Neural cell (in vitro differentiated cells): ENCODE measurements at regions not wholly inside any gene's neighbourhood (a gene's known extent, or its start where the extent isn't known, plus 50 kb on each side); places are given as distances from the start of the nearest gene placed in this dataset.

ENCODE experiments used
- H2AFZ ChIP-seq: fragments of 200-600, 300-800 bp; sonication (generic), shearing (Covaris generic); 2 replicates; pipeline ENCODE4 v1.6.0; 2014; ENCODE audit warnings: low read depth, mild to moderate bottlenecking, antibody characterized with exemption, low read length, moderate library complexity
- H3F3A ChIP-seq: fragments of 200-600 bp; shearing (Covaris generic); 2 replicates; pipeline ENCODE4 v1.6.1; 2016; ENCODE audit warnings: mild to moderate bottlenecking, moderate library complexity, mixed read lengths, antibody characterized with exemption, low read length; ENCODE audit not compliant: insufficient read depth, poor library complexity, severe bottlenecking
- H3K27ac ChIP-seq: fragments of 200-600, 300-800 bp; sonication (generic), shearing (Covaris generic); 2 replicates; pipeline ENCODE4 v1.5.1; 2014; ENCODE audit warnings: mild to moderate bottlenecking, low read length, moderate library complexity
- H3K27me3 ChIP-seq: fragments of 300-800, 200-600 bp; sonication (generic), shearing (Covaris generic); 2 replicates; pipeline ENCODE4 v1.6.0; 2014; ENCODE audit warnings: mild to moderate bottlenecking, low read depth, low read length, moderate library complexity; ENCODE audit not compliant: insufficient read depth
- H3K36me3 ChIP-seq: fragments of 300-800, 200-600 bp; sonication (generic), shearing (Covaris generic); 2 replicates; pipeline ENCODE4 v1.5.1; 2014; ENCODE audit warnings: mild to moderate bottlenecking, antibody characterized with exemption, low read length, moderate library complexity; ENCODE audit not compliant: insufficient read depth
- H3K4me2 ChIP-seq: fragments of 300-800, 200-600 bp; sonication (generic), shearing (Covaris generic); 2 replicates; pipeline ENCODE4 v1.6.0; 2014; ENCODE audit warnings: mild to moderate bottlenecking, low read length
- H3K4me3 ChIP-seq: fragments of 300-800, 200-600 bp; sonication (generic), shearing (Covaris generic); 2 replicates; pipeline ENCODE4 v1.5.1; 2014; ENCODE audit warnings: mild to moderate bottlenecking, low read length, moderate library complexity
- H3K79me2 ChIP-seq: fragments of 200-600 bp; shearing (Covaris generic); replicated peaks from 2 replicates; pipeline ENCODE4 v1.6.0; 2014; ENCODE audit warnings: mild to moderate bottlenecking, low read length, moderate library complexity; ENCODE audit not compliant: insufficient read depth
- H3K9ac ChIP-seq: fragments of 300-800, 200-600 bp; sonication (generic), shearing (Covaris generic); 2 replicates; pipeline ENCODE4 v1.6.1; 2016; ENCODE audit warnings: mild to moderate bottlenecking, low read length, mixed read lengths
- H3K9me2 ChIP-seq: fragments of 200-600 bp; shearing (Covaris generic); 2 replicates; pipeline ENCODE4 v1.6.1; 2016; ENCODE audit warnings: mild to moderate bottlenecking, low read length, mixed read lengths; ENCODE audit not compliant: insufficient read depth
- H3K9me3 ChIP-seq: fragments of 200-600, 300-800 bp; sonication (generic), shearing (Covaris generic); 2 replicates; pipeline ENCODE4 v1.6.1; 2016; ENCODE audit warnings: mild to moderate bottlenecking, mixed run types, low read length, moderate library complexity, mixed read lengths
- H4K20me1 ChIP-seq: fragments of 200-600 bp; shearing (Covaris generic); 2 replicates; pipeline ENCODE4 v1.6.1; 2016; ENCODE audit warnings: mild to moderate bottlenecking, mixed run types; ENCODE audit not compliant: insufficient read depth
- EP300 ChIP-seq: fragments of 450-650 bp; conservative IDR thresholded peaks from 2 replicates; pipeline ENCODE4 v1.6.1; 2014; ENCODE audit warnings: antibody characterized with exemption, mild to moderate bottlenecking, moderate library complexity; ENCODE audit not compliant: poor library complexity, severe bottlenecking
- EZH2 ChIP-seq: fragments of 200-600, 300-800 bp; shearing (Covaris generic), sonication (generic); IDR thresholded peaks from 2 replicates; pipeline ENCODE4 v1.6.1; 2014; ENCODE audit warnings: antibody characterized with exemption, low read length, borderline replicate concordance, mild to moderate bottlenecking; ENCODE audit not compliant: insufficient read depth, poor library complexity, severe bottlenecking
- MXI1 ChIP-seq: fragments of 450-650 bp; conservative IDR thresholded peaks from 2 replicates; pipeline ENCODE4 v1.6.1; 2014; ENCODE audit warnings: antibody characterized with exemption, mild to moderate bottlenecking; ENCODE audit not compliant: poor library complexity, severe bottlenecking
- POLR2AphosphoS5 ChIP-seq: IDR thresholded peaks from 2 replicates; pipeline ENCODE4 v1.6.1; 2012
- RAD21 ChIP-seq: fragments of 450-650 bp; conservative IDR thresholded peaks from 2 replicates; pipeline ENCODE4 v1.6.1; 2014; ENCODE audit warnings: antibody characterized with exemption, mild to moderate bottlenecking, moderate library complexity
- SMC3 ChIP-seq: fragments of 450-650 bp; conservative IDR thresholded peaks from 2 replicates; pipeline ENCODE4 v1.6.1; 2014; ENCODE audit warnings: antibody characterized with exemption, mild to moderate bottlenecking, moderate library complexity; ENCODE audit not compliant: poor library complexity
- TAF1 ChIP-seq: IDR thresholded peaks from 2 replicates; pipeline ENCODE4 v1.6.1; 2012; ENCODE audit warnings: low read depth
- TF ChIP-seq, protein P1 (sequence below): fragments of 450-650 bp; IDR thresholded peaks from 2 replicates; pipeline ENCODE4 v1.5.1; 2014; ENCODE audit warnings: antibody characterized with exemption, mild to moderate bottlenecking, moderate library complexity; ENCODE audit not compliant: poor library complexity, severe bottlenecking
- TF ChIP-seq, protein P2 (sequence below): IDR thresholded peaks from 2 replicates; pipeline ENCODE4 v1.6.1; 2012; ENCODE audit warnings: borderline replicate concordance

DNA sequence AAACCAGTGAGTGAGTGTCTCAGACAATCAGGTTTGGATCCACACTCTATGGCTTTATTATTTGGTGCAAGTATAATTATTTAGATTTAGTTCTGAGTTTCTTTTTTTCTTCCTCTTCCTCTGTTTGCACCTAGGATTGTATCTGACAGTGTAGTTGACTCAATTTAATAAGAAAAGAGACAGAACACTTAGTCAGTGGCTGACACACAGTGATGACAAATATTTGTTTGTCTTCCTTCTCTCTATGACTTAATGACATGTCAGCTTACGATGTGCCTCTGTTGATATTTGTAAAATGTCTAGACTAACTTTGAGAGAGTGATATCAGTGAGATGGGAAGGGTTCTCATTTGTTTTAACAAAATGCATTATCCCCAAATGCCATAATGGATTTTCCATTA is 129.5 kb upstream of the SLC10A2 start:
- no peak overlapping the region for H3K27ac ChIP-seq

DNA sequence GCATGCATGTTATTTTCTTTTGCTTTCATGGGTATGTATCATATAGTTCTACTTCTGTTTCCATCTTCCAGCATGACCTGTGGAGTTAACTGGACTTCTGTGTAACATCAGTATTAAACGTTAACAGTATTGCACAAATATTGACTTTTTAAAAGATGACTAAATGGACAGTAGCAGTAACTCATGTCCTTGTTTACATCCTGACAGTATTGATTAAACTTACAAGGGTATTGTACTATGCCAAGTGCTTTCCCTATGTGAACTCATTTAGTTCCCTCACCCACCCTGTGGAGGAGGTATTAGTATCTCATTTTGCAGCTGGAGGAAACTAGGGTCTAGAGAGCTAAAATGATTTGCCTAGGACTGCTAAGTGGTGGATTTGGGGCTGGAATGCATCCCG is 128.7 kb upstream of the SLC10A2 start:
- H4K20me1 ChIP-seq = no peaks in the 10 kb centered on the region
- H3K9me2 ChIP-seq = no peaks in the 10 kb centered on the region
- no peak overlapping the region for H3K4me2 ChIP-seq
- H3K9ac ChIP-seq = no peak overlapping the region
- H3K4me3 ChIP-seq = no peak overlapping the region
- no peak for TF ChIP-seq EZH2
- TF ChIP-seq MXI1 = no peak
- TF ChIP-seq, protein P1, sequence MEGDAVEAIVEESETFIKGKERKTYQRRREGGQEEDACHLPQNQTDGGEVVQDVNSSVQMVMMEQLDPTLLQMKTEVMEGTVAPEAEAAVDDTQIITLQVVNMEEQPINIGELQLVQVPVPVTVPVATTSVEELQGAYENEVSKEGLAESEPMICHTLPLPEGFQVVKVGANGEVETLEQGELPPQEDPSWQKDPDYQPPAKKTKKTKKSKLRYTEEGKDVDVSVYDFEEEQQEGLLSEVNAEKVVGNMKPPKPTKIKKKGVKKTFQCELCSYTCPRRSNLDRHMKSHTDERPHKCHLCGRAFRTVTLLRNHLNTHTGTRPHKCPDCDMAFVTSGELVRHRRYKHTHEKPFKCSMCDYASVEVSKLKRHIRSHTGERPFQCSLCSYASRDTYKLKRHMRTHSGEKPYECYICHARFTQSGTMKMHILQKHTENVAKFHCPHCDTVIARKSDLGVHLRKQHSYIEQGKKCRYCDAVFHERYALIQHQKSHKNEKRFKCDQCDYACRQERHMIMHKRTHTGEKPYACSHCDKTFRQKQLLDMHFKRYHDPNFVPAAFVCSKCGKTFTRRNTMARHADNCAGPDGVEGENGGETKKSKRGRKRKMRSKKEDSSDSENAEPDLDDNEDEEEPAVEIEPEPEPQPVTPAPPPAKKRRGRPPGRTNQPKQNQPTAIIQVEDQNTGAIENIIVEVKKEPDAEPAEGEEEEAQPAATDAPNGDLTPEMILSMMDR = no peak
- no peak for TF ChIP-seq EP300
- no peak for TF ChIP-seq SMC3
- TF ChIP-seq, protein P2, sequence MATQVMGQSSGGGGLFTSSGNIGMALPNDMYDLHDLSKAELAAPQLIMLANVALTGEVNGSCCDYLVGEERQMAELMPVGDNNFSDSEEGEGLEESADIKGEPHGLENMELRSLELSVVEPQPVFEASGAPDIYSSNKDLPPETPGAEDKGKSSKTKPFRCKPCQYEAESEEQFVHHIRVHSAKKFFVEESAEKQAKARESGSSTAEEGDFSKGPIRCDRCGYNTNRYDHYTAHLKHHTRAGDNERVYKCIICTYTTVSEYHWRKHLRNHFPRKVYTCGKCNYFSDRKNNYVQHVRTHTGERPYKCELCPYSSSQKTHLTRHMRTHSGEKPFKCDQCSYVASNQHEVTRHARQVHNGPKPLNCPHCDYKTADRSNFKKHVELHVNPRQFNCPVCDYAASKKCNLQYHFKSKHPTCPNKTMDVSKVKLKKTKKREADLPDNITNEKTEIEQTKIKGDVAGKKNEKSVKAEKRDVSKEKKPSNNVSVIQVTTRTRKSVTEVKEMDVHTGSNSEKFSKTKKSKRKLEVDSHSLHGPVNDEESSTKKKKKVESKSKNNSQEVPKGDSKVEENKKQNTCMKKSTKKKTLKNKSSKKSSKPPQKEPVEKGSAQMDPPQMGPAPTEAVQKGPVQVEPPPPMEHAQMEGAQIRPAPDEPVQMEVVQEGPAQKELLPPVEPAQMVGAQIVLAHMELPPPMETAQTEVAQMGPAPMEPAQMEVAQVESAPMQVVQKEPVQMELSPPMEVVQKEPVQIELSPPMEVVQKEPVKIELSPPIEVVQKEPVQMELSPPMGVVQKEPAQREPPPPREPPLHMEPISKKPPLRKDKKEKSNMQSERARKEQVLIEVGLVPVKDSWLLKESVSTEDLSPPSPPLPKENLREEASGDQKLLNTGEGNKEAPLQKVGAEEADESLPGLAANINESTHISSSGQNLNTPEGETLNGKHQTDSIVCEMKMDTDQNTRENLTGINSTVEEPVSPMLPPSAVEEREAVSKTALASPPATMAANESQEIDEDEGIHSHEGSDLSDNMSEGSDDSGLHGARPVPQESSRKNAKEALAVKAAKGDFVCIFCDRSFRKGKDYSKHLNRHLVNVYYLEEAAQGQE = no peak
- no peak for TF ChIP-seq TAF1
- TF ChIP-seq RAD21 = no peak
- TF ChIP-seq POLR2AphosphoS5 = no peak
- no peaks in the 10 kb centered on the region for H3K36me3 ChIP-seq
- no peaks in the 10 kb centered on the region for H3K9me3 ChIP-seq
- no peaks in the 10 kb centered on the region for H3F3A ChIP-seq
- H3K27ac ChIP-seq = no peak overlapping the region
- no peaks in the 10 kb centered on the region for H3K27me3 ChIP-seq
- H2AFZ ChIP-seq = no peak overlapping the region
- H3K79me2 ChIP-seq = no peaks in the 10 kb centered on the region

More for the DNA sequence above, 129.5 kb upstream of the SLC10A2 start:
- Histone ChIP-seq H2AFZ (no peak overlapping the region), H3K79me2 (no peaks in the 10 kb centered on the region), H3K9me3 (no peaks in the 10 kb centered on the region), H3K27me3 (no peaks in the 10 kb centered on the region), H3K9me2 (no peaks in the 10 kb centered on the region), H3K4me2 (no peak overlapping the region), H3K36me3 (no peaks in the 10 kb centered on the region), H3K4me3 (no peak overlapping the region), H3K9ac (no peak overlapping the region), H4K20me1 (no peaks in the 10 kb centered on the region), H3F3A (no peaks in the 10 kb centered on the region)
- TF ChIP-seq, protein P1 = no peak
- TF ChIP-seq MXI1 (no peak), TAF1 (no peak), RAD21 (no peak), POLR2AphosphoS5 (no peak), SMC3 (no peak), EZH2 (no peak), EP300 (no peak)
- TF ChIP-seq, protein P2 = no peak
